Ovary (tissue), 3 donors: ENCODE measurements at regions not wholly inside any gene's neighbourhood (a gene's known extent, or its start where the extent isn't known, plus 50 kb on each side); places are given as distances from the start of the nearest gene placed in this dataset.

Source experiments
- EP300 ChIP-seq: sonication (generic); formaldehyde crosslinking; IDR thresholded peaks from one replicate; pipeline ENCODE4 v1.6.1; 2017; ENCODE audit warnings: antibody characterized with exemption
- POLR2A ChIP-seq: fragments of 450-650 bp; IDR thresholded peaks from one replicate; pipeline ENCODE4 v1.6.1; 2017; ENCODE audit warnings: antibody characterized with exemption, mild to moderate bottlenecking, moderate library complexity
- TF ChIP-seq, protein P1 (sequence below), 3 donors: fragments of 450-650 bp in 2 of 3; fragments of 200-600 bp in 1 of 3; IDR thresholded peaks; one replicate each; pipeline versions ENCODE4 v1.5.1 to v1.8.0; 2016 to 2022; ENCODE audit warnings: antibody characterized with exemption in 3 of 3, mild to moderate bottlenecking in 1 of 3
- donor health status: DM: no; HTN: no; CAD: no.

DNA sequence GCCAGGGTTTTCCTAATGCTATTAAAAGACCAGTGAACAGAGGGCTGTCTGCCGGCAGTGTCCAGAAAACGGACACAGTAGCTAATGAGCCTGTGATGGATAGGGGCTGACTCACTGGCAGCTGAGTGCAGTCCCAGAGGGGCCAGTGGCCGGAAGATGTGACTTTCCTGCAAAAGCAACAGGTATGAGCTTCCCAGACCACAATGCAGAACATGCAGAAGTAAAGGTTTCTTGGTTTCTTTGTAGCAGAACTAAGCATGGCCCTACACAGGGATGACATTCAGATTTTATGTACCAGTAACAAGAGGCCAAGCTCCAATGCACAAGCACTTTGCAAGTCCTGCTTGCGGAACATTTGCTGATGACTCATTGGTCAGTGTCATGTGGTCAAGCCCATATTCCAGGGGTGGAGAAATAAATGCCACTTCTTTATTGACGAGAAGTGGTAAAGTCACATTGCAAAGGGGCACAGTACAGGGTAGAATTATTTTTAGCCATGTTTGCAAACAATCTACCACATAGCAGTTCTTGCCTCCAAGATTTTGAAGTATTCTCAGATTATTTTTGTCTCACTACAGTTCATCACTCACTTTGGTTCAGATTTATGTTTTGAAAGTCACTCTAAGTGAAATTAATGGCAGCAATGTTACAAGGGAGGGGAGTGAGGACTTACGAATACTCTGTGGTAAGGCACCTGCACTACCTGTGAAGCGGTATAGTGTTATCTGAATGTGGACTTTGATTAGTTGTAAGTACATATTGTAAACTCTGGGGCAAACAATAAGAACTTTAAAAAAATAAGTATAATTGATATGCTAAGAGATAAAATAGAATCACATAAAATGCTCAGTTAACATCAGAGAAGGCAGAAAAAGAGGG lies 263.3 kb downstream of the ABHD5 start:
- TF ChIP-seq, protein P1, sequence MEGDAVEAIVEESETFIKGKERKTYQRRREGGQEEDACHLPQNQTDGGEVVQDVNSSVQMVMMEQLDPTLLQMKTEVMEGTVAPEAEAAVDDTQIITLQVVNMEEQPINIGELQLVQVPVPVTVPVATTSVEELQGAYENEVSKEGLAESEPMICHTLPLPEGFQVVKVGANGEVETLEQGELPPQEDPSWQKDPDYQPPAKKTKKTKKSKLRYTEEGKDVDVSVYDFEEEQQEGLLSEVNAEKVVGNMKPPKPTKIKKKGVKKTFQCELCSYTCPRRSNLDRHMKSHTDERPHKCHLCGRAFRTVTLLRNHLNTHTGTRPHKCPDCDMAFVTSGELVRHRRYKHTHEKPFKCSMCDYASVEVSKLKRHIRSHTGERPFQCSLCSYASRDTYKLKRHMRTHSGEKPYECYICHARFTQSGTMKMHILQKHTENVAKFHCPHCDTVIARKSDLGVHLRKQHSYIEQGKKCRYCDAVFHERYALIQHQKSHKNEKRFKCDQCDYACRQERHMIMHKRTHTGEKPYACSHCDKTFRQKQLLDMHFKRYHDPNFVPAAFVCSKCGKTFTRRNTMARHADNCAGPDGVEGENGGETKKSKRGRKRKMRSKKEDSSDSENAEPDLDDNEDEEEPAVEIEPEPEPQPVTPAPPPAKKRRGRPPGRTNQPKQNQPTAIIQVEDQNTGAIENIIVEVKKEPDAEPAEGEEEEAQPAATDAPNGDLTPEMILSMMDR (IDR thresholded peaks at IDR 0.05) = no peak
- TF ChIP-seq EP300 = no peak
- no peak for TF ChIP-seq POLR2A
